Lower lobe of right lung (tissue), 2 donors: ENCODE measurements at regions not wholly inside any gene's neighbourhood (a gene's known extent, or its start where the extent isn't known, plus 50 kb on each side); places are given as distances from the start of the nearest gene placed in this dataset.

Source experiments
- ATAC-seq, 2 donors: fragments of 200-7000 bp; cut with Tn5 transposase; one replicate each; pipeline ENCODE4 v1.9.1; 2020 to 2022; ENCODE audit warnings: mild to moderate bottlenecking in 2 of 2, moderate library complexity in 2 of 2
- DNase-seq: peaks from one replicate; pipeline ENCODE4 v3.0.0-alpha.2; 2020
- H3K27ac ChIP-seq: fragments of 200-600 bp; one replicate; pipeline ENCODE4 v1.8.0; 2022
- H3K27me3 ChIP-seq: fragments of 200-600 bp; one replicate; pipeline ENCODE4 v1.8.0; 2022; ENCODE audit warnings: low read depth
- H3K36me3 ChIP-seq: fragments of 200-600 bp; one replicate; pipeline ENCODE4 v1.8.0; 2022; ENCODE audit warnings: mild to moderate bottlenecking
- H3K4me1 ChIP-seq: fragments of 200-600 bp; one replicate; pipeline ENCODE4 v1.8.0; 2022
- H3K4me3 ChIP-seq: fragments of 200-600 bp; one replicate; pipeline ENCODE4 v1.8.0; 2022; ENCODE audit warnings: mild to moderate bottlenecking
- H3K9me3 ChIP-seq: fragments of 200-600 bp; one replicate; pipeline ENCODE4 v1.8.0; 2022
- intact Hi-C: fragments of 100-400 bp; cut with DNase I; formaldehyde crosslinking; loops from one replicate; pipeline ENCODE4 v1.11.0; 2022
- TF ChIP-seq, protein P1 (sequence below): fragments of 200-600 bp; IDR thresholded peaks from one replicate; pipeline ENCODE4 v1.8.0; 2022; ENCODE audit warnings: antibody characterized with exemption, mild to moderate bottlenecking
- donor health status: DM: no; HTN: yes; CAD: no; lungs with severe emphysema.

DNA sequence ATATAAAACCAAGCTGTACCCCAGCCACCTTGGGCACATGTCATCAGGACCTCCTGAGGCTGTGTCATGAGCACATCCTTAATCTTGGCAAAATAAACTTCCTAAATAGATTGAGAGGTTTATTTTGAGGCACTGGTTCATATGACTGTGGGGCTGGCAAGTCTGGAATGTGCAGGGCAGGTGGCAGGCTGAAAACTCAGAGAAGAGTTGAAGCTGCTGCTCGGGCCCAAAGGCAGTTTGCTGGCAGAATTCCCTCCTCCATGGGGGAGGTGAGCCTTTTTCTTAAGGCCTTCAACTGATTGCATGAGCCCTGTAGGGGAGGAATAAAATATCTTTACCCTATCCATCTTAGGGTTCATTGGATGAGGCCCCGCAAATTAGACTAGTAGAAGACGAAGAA lies 72.2 kb upstream of the CDK20 start:
- ATAC-seq (no peak), DNase-seq (no peak)
- Histone ChIP-seq H3K4me1 (no peaks in the 10 kb centered on the region), H3K27me3 (no peaks in the 10 kb centered on the region), H3K4me3 (no peak overlapping the region), H3K27ac (no peak overlapping the region), H3K36me3 (no peaks in the 10 kb centered on the region), H3K9me3 (peaks cover 11% of the 10 kb centered on the region)
- TF ChIP-seq, protein P1, sequence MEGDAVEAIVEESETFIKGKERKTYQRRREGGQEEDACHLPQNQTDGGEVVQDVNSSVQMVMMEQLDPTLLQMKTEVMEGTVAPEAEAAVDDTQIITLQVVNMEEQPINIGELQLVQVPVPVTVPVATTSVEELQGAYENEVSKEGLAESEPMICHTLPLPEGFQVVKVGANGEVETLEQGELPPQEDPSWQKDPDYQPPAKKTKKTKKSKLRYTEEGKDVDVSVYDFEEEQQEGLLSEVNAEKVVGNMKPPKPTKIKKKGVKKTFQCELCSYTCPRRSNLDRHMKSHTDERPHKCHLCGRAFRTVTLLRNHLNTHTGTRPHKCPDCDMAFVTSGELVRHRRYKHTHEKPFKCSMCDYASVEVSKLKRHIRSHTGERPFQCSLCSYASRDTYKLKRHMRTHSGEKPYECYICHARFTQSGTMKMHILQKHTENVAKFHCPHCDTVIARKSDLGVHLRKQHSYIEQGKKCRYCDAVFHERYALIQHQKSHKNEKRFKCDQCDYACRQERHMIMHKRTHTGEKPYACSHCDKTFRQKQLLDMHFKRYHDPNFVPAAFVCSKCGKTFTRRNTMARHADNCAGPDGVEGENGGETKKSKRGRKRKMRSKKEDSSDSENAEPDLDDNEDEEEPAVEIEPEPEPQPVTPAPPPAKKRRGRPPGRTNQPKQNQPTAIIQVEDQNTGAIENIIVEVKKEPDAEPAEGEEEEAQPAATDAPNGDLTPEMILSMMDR: no peak
- intact Hi-C loops: no loop called here

DNA sequence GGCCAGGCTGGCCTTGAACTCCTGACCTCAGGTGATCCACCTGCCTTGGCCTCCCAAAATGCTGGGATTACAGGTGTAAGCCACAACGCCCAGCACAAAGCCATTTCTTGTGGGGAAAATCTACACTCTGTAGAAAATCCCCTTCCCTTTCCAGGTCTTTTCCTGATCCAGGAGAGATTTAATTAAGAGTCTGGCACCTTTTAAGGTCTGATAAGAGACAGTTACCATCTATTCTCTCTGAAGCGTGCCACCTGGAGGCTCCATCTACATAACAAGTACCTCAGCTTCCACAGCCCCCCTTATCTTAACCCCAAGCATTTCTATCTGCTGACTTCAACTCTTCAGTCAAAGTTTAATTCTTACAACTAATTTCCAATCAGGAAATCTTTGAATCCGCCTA lies 71.4 kb upstream of the CDK20 start:
- intact Hi-C loops: no loop called here
- TF ChIP-seq, protein P1: no peak
- no peak overlapping the region for H3K27ac ChIP-seq
- ATAC-seq: no peak
- H3K4me3 ChIP-seq: no peak overlapping the region
- no peaks in the 10 kb centered on the region for H3K27me3 ChIP-seq
- no peaks in the 10 kb centered on the region for H3K36me3 ChIP-seq
- DNase-seq: no peak
- H3K4me1 ChIP-seq: no peaks in the 10 kb centered on the region
- H3K9me3 ChIP-seq: peaks cover 11% of the 10 kb centered on the region

DNA sequence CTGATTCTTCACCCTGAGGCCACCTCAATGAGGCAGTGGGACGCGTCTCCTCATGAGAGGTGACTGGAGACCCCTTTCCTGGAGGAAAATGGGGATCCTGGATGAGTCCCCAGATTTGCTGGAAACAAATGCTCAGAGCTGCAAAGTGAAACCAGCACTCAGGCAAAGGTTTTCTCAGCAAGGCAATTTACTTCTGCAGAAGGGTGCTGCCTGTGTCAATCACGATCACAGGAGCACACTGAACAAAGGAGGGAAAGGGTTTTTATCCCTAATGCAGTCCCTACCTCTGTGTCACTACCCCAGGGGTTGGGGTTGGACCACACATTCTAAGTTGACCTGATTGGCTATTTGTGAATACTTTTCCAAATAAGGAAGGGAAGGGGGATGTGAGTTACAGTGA lies 69.9 kb upstream of the CDK20 start:
- Histone ChIP-seq H3K27ac (no peak overlapping the region), H3K9me3 (peaks cover 11% of the 10 kb centered on the region), H3K4me3 (no peak overlapping the region), H3K4me1 (no peaks in the 10 kb centered on the region), H3K36me3 (no peaks in the 10 kb centered on the region), H3K27me3 (no peaks in the 10 kb centered on the region)
- intact Hi-C loops: no loop called here
- DNase-seq (no peak), ATAC-seq (no peak)
- TF ChIP-seq, protein P1: no peak

DNA sequence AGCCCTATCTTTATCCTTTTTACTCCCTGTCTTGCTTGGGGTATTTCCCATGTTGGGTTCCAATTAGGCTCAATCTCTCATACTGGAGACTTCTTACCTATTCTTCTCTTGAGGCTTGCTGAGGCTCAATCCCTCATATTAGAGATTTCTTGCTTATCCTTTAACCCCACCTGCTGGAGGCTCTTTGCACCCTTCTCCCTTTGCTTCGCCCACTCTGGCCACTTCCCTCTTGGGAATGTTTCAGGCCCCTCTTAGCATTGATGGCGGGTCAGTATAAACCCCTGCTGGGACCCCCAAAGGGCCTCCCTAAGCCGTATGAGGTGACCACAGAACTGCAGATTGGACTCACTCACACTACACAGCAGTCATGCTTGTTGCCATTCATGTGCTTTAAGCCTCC lies 69.3 kb upstream of the CDK20 start:
- intact Hi-C loops: no loop called here
- TF ChIP-seq, protein P1: no peak
- ATAC-seq: no peak

DNA sequence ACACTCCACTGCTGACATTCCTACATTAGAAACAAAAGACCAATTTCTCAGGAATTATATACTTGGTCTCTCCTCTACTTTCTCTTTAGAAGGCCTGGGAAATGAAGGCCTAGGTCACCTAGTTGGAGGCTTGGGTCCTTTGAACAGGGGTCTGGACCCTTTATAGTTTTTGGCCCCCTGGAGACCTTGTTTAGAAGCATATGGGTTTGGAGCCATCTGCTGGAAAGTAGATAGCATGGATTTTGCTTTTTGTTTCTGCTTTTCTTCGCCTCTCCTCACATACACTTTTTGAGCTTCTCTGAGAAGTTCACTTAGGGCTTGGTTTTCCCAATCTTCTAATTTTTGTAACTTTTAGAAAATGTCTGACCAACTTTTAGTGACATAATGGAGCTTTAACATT lies 67.1 kb upstream of the CDK20 start:
- no peak overlapping the region for H3K4me3 ChIP-seq
- peaks cover 34% of the 10 kb centered on the region for H3K9me3 ChIP-seq
- ATAC-seq: no peak
- H3K4me1 ChIP-seq: no peaks in the 10 kb centered on the region
- intact Hi-C loops: no loop called here
- H3K36me3 ChIP-seq: no peaks in the 10 kb centered on the region
- H3K27ac ChIP-seq: no peak overlapping the region
- TF ChIP-seq, protein P1: peak; percentile 27
- DNase-seq: no peak
- H3K27me3 ChIP-seq: no peaks in the 10 kb centered on the region

More for the DNA sequence above, 69.3 kb upstream of the CDK20 start:
- DNase-seq: no peak
- H3K36me3 ChIP-seq: no peaks in the 10 kb centered on the region
- no peaks in the 10 kb centered on the region for H3K27me3 ChIP-seq
- peaks cover 13% of the 10 kb centered on the region for H3K9me3 ChIP-seq
- H3K4me3 ChIP-seq: no peak overlapping the region
- no peak overlapping the region for H3K27ac ChIP-seq
- no peaks in the 10 kb centered on the region for H3K4me1 ChIP-seq

DNA sequence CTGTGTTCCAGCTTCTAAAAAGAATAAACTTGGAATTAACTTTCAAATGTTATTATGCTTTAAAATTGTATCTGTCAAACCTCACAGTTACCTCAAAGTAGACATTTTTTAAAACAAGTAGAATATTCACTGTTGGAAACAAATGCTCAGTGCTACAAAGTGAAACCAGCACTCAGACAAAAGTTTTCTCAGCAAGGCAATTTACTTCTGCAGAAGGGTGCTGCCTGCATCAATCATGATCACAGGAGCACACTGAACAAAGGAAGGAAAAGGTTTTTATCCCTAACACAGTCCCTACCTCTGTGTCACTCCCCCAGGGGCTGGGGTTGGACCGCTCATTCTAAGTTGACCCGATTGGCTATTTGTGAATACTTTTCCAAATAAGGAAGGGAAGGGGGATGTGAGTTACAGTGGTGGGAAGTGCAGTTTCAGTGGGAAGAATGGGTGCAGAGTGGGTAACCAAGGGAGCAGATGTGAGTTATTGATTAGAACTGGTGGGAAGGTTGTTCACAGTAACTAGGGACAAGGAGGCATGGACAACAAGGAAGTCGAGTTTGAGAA lies 63.0 kb upstream of the CDK20 start:
- TF ChIP-seq, protein P1: no peak
- no peaks in the 10 kb centered on the region for H3K36me3 ChIP-seq
- peaks cover 23% of the 10 kb centered on the region for H3K9me3 ChIP-seq
- H3K27me3 ChIP-seq: no peaks in the 10 kb centered on the region
- no peak overlapping the region for H3K27ac ChIP-seq
- H3K4me3 ChIP-seq: no peak overlapping the region
- ATAC-seq (no peak), DNase-seq (no peak)
- intact Hi-C loops: no loop called here
- H3K4me1 ChIP-seq: no peaks in the 10 kb centered on the region
